H1 (cell line): ENCODE measurements at regions not wholly inside any gene's neighbourhood (a gene's known extent, or its start where the extent isn't known, plus 50 kb on each side); places are given as distances from the start of the nearest gene placed in this dataset.

Experiments used
- CHD7 ChIP-seq: fragments of 300-600 bp; sonication (generic); IDR thresholded peaks from 2 replicates; pipeline ENCODE4 v1.7.1; 2012; ENCODE audit warnings: low read length, moderate library complexity, mild to moderate bottlenecking, inconsistent platforms; ENCODE audit not compliant: insufficient replicate concordance
- TEAD4 ChIP-seq: IDR thresholded peaks from 2 replicates; pipeline ENCODE4 v1.6.1; 2012; ENCODE audit warnings: low read depth, low read length, inconsistent platforms, mixed read lengths

- TF ChIP-seq CHD7 (no peak), TEAD4 (0 out of 2 replicates have a peak, but pooled peaks have one; percentile 7)
Measured at GRCh38 chr10:93220296-93221170, 146.8 kb downstream of the CYP26A1 start (continued).
